K562 (cell line): ENCODE measurements at regions not wholly inside any gene's neighbourhood (a gene's known extent, or its start where the extent isn't known, plus 50 kb on each side); places are given as distances from the start of the nearest gene placed in this dataset.

Experiments used
- ATAC-seq: fragments of 200-7000 bp; cut with Tn5 transposase; 3 replicates; pipeline ENCODE4 v1.9.1; 2020; ENCODE audit warnings: moderate library complexity
- BruUV-seq: library from RNA; stranded (reverse); fragments of 400-500 nt; replicated peaks from 2 replicates; lab custom pipeline; 2021; lab: Mats Ljungman, UMichigan
- CTCF ChIA-PET: fragments of 300-600 bp; formaldehyde crosslinking; extraction: SDS; loops from one replicate; lab custom pipeline; 2021; ENCODE audit warnings: low intra/inter-chr PET ratio; lab: Yijun Ruan, JAX
- POLR2A ChIA-PET: fragments of 300-600, 350-650 bp; sonication (Branson Sonifier 250); formaldehyde crosslinking; extraction: SDS; loops from one replicate; lab custom pipeline; 2021; ENCODE audit warnings: antibody characterized with exemption, inconsistent platforms; lab: Yijun Ruan, JAX
- DNase-seq, 4 experiments: peaks; one replicate each; pipeline versions ENCODE4 v3.0.0 to v3.0.0-alpha.2; 2011 to 2018; ENCODE audit warnings: low spot score in 3 of 4, mixed read lengths in 3 of 4; ENCODE audit errors: extremely low read depth in 1 of 4
- FAIRE-seq: peaks from 2 replicates; lab custom pipeline; 2011; peaks lifted over from hg19 to GRCh38; lab: Jason Lieb, UNC
- H2AFZ ChIP-seq: 2 replicates; pipeline ENCODE4 v1.6.0; 2011; ENCODE audit warnings: low read depth, low read length, control low read depth, inconsistent platforms
- H3K27ac ChIP-seq: fragments of 200-600 bp; 3 replicates; pipeline ENCODE4 v1.8.0; 2011; ENCODE audit warnings: low read depth, mild to moderate bottlenecking, control low read depth, inconsistent platforms, low read length, moderate library complexity, mixed read lengths; ENCODE audit errors: extremely low read depth
- H3K27me3 ChIP-seq, 2 experiments: fragments of 300-600 bp in 1 of 2; 2 replicates in 1 of 2; 3 replicates in 1 of 2; pipeline versions ENCODE4 v1.6.0 to v1.8.0; 2011; ENCODE audit warnings: inconsistent platforms in 2 of 2, low read length in 2 of 2, mild to moderate bottlenecking in 1 of 2, mixed read lengths in 1 of 2, moderate library complexity in 1 of 2; ENCODE audit not compliant: control insufficient read depth in 2 of 2, insufficient read depth in 2 of 2
- H3K36me3 ChIP-seq: fragments of 300-600 bp; 3 replicates; pipeline ENCODE4 v1.8.0; 2011; ENCODE audit warnings: mild to moderate bottlenecking, low read length, inconsistent platforms; ENCODE audit not compliant: control insufficient read depth, insufficient read depth
- H3K4me1 ChIP-seq, 2 experiments: fragments of 200-600 bp in 1 of 2; replicated peaks in 1 of 2; 2 replicates in 1 of 2; 3 replicates in 1 of 2; pipeline versions ENCODE4 v1.5.1 to v1.8.0; 2011; ENCODE audit warnings: inconsistent platforms in 2 of 2, low read length in 2 of 2, mild to moderate bottlenecking in 1 of 2, mixed read lengths in 1 of 2, moderate library complexity in 1 of 2; ENCODE audit not compliant: control insufficient read depth in 2 of 2, insufficient read depth in 2 of 2
- H3K4me2 ChIP-seq: 2 replicates; pipeline ENCODE4 v1.6.1; 2011; ENCODE audit warnings: low read length, control low read depth, inconsistent platforms, mixed read lengths; ENCODE audit not compliant: insufficient read depth
- H3K4me3 ChIP-seq: fragments of 200-600 bp; sonication (generic), shearing (Covaris generic); 2 replicates; pipeline ENCODE4 v1.5.1; 2016; ENCODE audit warnings: control low read depth, inconsistent platforms
- H3K79me2 ChIP-seq: fragments of 200-600 bp; 3 replicates; pipeline ENCODE4 v1.8.0; 2011; ENCODE audit warnings: low read length, inconsistent platforms; ENCODE audit not compliant: control insufficient read depth, insufficient read depth
- H3K9ac ChIP-seq, 2 experiments: 2 replicates each; pipeline versions ENCODE4 v1.6.0 to v1.6.1; 2011; ENCODE audit warnings: low read depth in 2 of 2, low read length in 2 of 2, control low read depth in 1 of 2, inconsistent platforms in 1 of 2, mild to moderate bottlenecking in 1 of 2, mixed read lengths in 1 of 2; ENCODE audit not compliant: insufficient read depth in 1 of 2
- H3K9me1 ChIP-seq: one replicate; pipeline ENCODE4 v1.6.0; 2011; ENCODE audit warnings: inconsistent platforms, mild to moderate bottlenecking, low read length, moderate library complexity; ENCODE audit not compliant: control insufficient read depth, insufficient read depth
- H3K9me3 ChIP-seq: replicated peaks from 2 replicates; pipeline ENCODE4 v1.5.1; 2011; ENCODE audit warnings: low read depth, low read length, inconsistent platforms; ENCODE audit not compliant: control insufficient read depth, insufficient read depth
- H4K20me1 ChIP-seq: replicated peaks from 2 replicates; pipeline ENCODE4 v1.6.1; 2011; ENCODE audit warnings: low read length, inconsistent platforms, mixed read lengths; ENCODE audit not compliant: control insufficient read depth, insufficient read depth
- BHLHE40 ChIP-seq: IDR thresholded peaks from 2 replicates; pipeline ENCODE4 v1.6.1; 2011; ENCODE audit warnings: low read length, improper control_type of control experiment
- E2F6 ChIP-seq, 2 experiments: IDR thresholded peaks; 2 replicates each; pipeline ENCODE4 v1.6.1; 2011; ENCODE audit warnings: borderline replicate concordance in 1 of 2, control low read depth in 1 of 2, low read depth in 1 of 2, low read length in 1 of 2, mild to moderate bottlenecking in 1 of 2, mixed read lengths in 1 of 2, moderate library complexity in 1 of 2; ENCODE audit not compliant: insufficient read depth in 1 of 2, insufficient read length in 1 of 2, poor library complexity in 1 of 2, severe bottlenecking in 1 of 2; ENCODE audit errors: extremely low read depth in 1 of 2
- ESRRB ChIP-seq: fragments of 250-450 bp; sonication (Bioruptor Pico); IDR thresholded peaks from 2 replicates; pipeline ENCODE4 v1.5.0; 2020; ENCODE audit warnings: mild to moderate bottlenecking, moderate library complexity, borderline replicate concordance
- ETS2 ChIP-seq: IDR thresholded peaks from 2 replicates; pipeline ENCODE4 v1.6.1; 2016; ENCODE audit warnings: borderline replicate concordance, missing genetic modification characterization, mild to moderate bottlenecking, moderate library complexity, missing compliant biosample characterization; ENCODE audit not compliant: poor library complexity, severe bottlenecking
- KLF13 ChIP-seq: fragments of 450-650 bp; IDR thresholded peaks from 2 replicates; pipeline ENCODE4 v1.6.1; 2016; ENCODE audit warnings: missing genetic modification characterization, low read depth, mild to moderate bottlenecking, missing compliant biosample characterization, moderate library complexity, borderline replicate concordance
- NRF1 ChIP-seq, 2 experiments: fragments of 450-650 bp; IDR thresholded peaks in 1 of 2; conservative IDR thresholded peaks in 1 of 2; 2 replicates each; pipeline ENCODE4 v1.6.1; 2014; ENCODE audit warnings: mild to moderate bottlenecking in 2 of 2
- RNF219 ChIP-seq: fragments of 250-450 bp; sonication (Bioruptor Pico); IDR thresholded peaks from 2 replicates; pipeline ENCODE4 v1.5.0; 2022; ENCODE audit warnings: mild to moderate bottlenecking
- ZBTB7A ChIP-seq: IDR thresholded peaks from 2 replicates; pipeline ENCODE4 v1.6.1; 2011; ENCODE audit warnings: low read depth, mild to moderate bottlenecking, low read length, moderate library complexity, borderline replicate concordance; ENCODE audit not compliant: control insufficient read depth
- ZNF24 ChIP-seq: fragments of 450-650 bp; IDR thresholded peaks from 2 replicates; pipeline ENCODE4 v1.6.1; 2016
- WGBS: fragments of 100-300 bp; shearing (Covaris generic); methylation state at CpG from one replicate; pipeline ENCODE4 v1.1.6; 2016; ENCODE audit warnings: low coverage, mixed read lengths; ENCODE audit not compliant: insufficient coverage; ENCODE audit errors: missing lambda C conversion rate; 5-methylcytosine and 5-hydroxymethylcytosine counted together
- in situ Hi-C: fragments of 300-500 bp; cut with MboI; formaldehyde crosslinking; loops from 4 replicates; pipeline ENCODE4 v1.15.0; 2018; ENCODE audit warnings: inconsistent platforms, mixed read lengths
- intact Hi-C: fragments of 100-400 bp; cut with micrococcal nuclease; formaldehyde crosslinking; loops from 2 replicates; pipeline ENCODE4 v1.14.2; 2022

DNA sequence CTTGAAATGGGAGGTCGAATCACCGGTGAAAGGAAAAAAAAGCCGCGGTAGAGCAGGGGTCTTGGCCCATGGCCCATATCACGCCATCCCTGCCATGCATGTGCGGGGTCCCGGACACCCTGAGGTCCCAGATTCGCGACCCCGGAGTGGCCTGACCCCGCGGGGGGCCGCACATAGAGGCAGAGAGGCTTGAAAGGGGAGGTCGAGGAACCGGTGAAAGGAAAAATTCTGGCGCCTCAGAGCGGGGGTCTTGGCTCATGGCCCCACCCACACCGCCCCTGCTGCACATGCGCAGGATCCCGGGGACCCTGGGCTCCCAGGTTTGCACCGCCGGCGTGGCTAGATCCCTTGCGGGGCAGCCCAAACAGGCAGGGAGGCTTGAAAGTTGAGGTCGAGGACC is 319.8 kb downstream of the ALG10 start:
- 4% methylated on average over 22 of the region's 25 CpGs for WGBS
- TF ChIP-seq ESRRB (no peak), ETS2 (no peak), BHLHE40 (no peak), KLF13 (tag) (no peak), NRF1 (conservative IDR thresholded peaks at IDR 0.05 in 1 of 2, IDR thresholded peaks at IDR 0.05 in 1 of 2) (peak; percentile 82 to 85), RNF219 (CRISPR knock-in tag) (no peak), ZNF24 (no peak), E2F6 (IDR thresholded peaks at IDR 0.05; ENCODE audit: borderline replicate concordance in 1 of 2, extremely low read depth in 1 of 2, insufficient read depth in 1 of 2, insufficient read length in 1 of 2, low read depth in 1 of 2, low read length in 1 of 2, poor library complexity in 1 of 2, severe bottlenecking in 1 of 2) (peak in 1 of 2 experiments; percentile 33), ZBTB7A (peak; percentile 36; the same call in 1 of the 2 replicates)
- Histone ChIP-seq H2AFZ (peak overlapping the region; percentile 82), H3K4me2 (peak overlapping the region; percentile 53; the same call in 1 of the 2 replicates), H3K27ac (no peak overlapping the region), H3K36me3 (no peaks in the 10 kb centered on the region), H4K20me1 (no peaks in the 10 kb centered on the region), H3K9me1 (no peaks in the 10 kb centered on the region), H3K79me2 (no peaks in the 10 kb centered on the region), H3K27me3 (peaks cover 2 to 34% of the 10 kb centered on the region in 2 experiments; a peak in 4 of 5 replicates), H3K9ac (peak overlapping the region in 1 of 2 experiments; percentile 86; a peak in 3 of 4 replicates), H3K4me1 (peaks cover 11 to 100% of the 10 kb centered on the region in 2 experiments; a peak in 4 of 5 replicates), H3K4me3 (0 out of 2 replicates have a peak overlapping the region, but pooled peaks have one; percentile 8), H3K9me3 (no peaks in the 10 kb centered on the region)
- BruUV-seq, result no TSS peak
- no peak for FAIRE-seq
- ChIA-PET CTCF (no interaction called here), POLR2A (interaction anchor here (0.5 kb wide), 1 partner anchor 156 kb away, joined by 3 read pairs; no protein-coding TSS in a partner anchor)
- in situ Hi-C loops, result no loop called here
- 0 out of 3 replicates have a peak, but pooled peaks have one; percentile 7 for ATAC-seq
- intact Hi-C loops, result loop anchor here (10.0 kb wide), 1 partner anchor 217 kb away; no protein-coding TSS in a partner anchor
- peak in 2 of 4 experiments; percentile 21 for DNase-seq
